Neural progenitor cell (in vitro differentiated cells): ENCODE measurements at regions not wholly inside any gene's neighbourhood (a gene's known extent, or its start where the extent isn't known, plus 50 kb on each side); places are given as distances from the start of the nearest gene placed in this dataset.

Source experiments
- EZH2 ChIP-seq: fragments of 200-600 bp; sonication (generic); IDR thresholded peaks from 2 replicates; pipeline ENCODE4 v1.6.1; 2017; ENCODE audit warnings: antibody characterized with exemption, mild to moderate bottlenecking, moderate library complexity
- TF ChIP-seq, protein P1 (sequence below): fragments of 200-600 bp; sonication (generic); IDR thresholded peaks from 2 replicates; pipeline ENCODE4 v1.5.1; 2017; ENCODE audit warnings: antibody characterized with exemption, mild to moderate bottlenecking

- TF ChIP-seq, protein P1, sequence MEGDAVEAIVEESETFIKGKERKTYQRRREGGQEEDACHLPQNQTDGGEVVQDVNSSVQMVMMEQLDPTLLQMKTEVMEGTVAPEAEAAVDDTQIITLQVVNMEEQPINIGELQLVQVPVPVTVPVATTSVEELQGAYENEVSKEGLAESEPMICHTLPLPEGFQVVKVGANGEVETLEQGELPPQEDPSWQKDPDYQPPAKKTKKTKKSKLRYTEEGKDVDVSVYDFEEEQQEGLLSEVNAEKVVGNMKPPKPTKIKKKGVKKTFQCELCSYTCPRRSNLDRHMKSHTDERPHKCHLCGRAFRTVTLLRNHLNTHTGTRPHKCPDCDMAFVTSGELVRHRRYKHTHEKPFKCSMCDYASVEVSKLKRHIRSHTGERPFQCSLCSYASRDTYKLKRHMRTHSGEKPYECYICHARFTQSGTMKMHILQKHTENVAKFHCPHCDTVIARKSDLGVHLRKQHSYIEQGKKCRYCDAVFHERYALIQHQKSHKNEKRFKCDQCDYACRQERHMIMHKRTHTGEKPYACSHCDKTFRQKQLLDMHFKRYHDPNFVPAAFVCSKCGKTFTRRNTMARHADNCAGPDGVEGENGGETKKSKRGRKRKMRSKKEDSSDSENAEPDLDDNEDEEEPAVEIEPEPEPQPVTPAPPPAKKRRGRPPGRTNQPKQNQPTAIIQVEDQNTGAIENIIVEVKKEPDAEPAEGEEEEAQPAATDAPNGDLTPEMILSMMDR = no peak
- no peak for TF ChIP-seq EZH2
Measured at GRCh38 chr4:188942606-188943005, 803.4 kb downstream of the TRIML1 start.
